ENCODE measurements at regions not wholly inside any gene's neighbourhood (a gene's known extent, or its start where the extent isn't known, plus 50 kb on each side); places are given as distances from the start of the nearest gene placed in this dataset.

DNA sequence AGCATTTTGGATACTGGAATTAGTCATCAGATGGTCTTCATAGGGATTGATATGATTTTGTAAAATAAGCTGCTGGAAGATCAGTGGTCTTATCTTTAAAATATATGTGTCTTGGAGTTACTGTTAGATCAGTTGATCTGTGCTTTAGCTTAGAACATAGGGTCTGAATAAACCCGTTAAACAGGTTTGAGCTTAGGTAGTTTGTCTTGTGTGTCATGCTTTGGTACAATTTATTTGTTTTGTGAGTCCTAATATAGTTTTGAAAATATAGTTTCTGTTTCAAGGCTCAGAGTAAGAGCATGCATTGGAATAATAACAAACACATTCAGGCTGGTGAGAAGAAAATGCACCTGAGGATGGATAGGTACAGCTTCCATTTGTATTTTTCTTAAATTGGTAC lies 505.0 kb downstream of the SLC16A7 start:
- H3K27me3 ChIP-seq (ENCODE audit: insufficient read depth, low read length): no peaks in the 10 kb centered on the region
- no peak overlapping the region for H3K27ac ChIP-seq (ENCODE audit: low read length)
- no peaks in the 10 kb centered on the region for H3K4me1 ChIP-seq (ENCODE audit: insufficient read depth, low read length)
- no peak overlapping the region for H3K9ac ChIP-seq (ENCODE audit: low read depth, low read length)
- no peaks in the 10 kb centered on the region for H3K36me3 ChIP-seq (ENCODE audit: insufficient read depth, low read depth, low read length)
- no peak overlapping the region for H3K4me3 ChIP-seq (ENCODE audit: low read length)
- peaks cover 9% of the 10 kb centered on the region; the same call in 1 of the 2 replicates for H3K9me3 ChIP-seq (ENCODE audit: insufficient read depth, low read depth, low read length)

DNA sequence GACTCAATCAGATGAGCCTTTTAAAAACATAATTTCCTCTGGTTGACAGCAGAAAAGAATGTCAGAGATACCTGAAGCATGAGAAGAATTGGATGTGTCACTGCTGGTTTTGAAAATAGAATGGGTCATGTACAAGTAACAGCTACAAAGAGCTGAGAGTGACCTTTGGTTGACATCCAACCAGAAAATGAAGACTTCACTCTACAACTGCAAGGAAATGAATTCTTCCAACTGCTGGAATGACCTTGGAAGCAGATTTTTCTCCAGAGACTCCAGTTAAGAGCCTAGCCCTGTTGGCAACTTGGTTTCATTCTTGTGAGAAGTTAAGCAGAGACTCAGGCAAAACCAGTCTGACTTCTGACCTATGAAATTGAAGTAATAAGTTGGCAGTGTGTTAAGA lies 505.9 kb downstream of the SLC16A7 start:
- H3K4me1 ChIP-seq (ENCODE audit: insufficient read depth, low read length): no peaks in the 10 kb centered on the region
- H3K36me3 ChIP-seq (ENCODE audit: insufficient read depth, low read depth, low read length): no peaks in the 10 kb centered on the region
- H3K4me3 ChIP-seq (ENCODE audit: low read length): no peak overlapping the region
- peaks cover 9% of the 10 kb centered on the region; the same call in 1 of the 2 replicates for H3K9me3 ChIP-seq (ENCODE audit: insufficient read depth, low read depth, low read length)
- no peaks in the 10 kb centered on the region for H3K27me3 ChIP-seq (ENCODE audit: insufficient read depth, low read length)
- H3K9ac ChIP-seq (ENCODE audit: low read depth, low read length): no peak overlapping the region
- no peak overlapping the region for H3K27ac ChIP-seq (ENCODE audit: low read length)

DNA sequence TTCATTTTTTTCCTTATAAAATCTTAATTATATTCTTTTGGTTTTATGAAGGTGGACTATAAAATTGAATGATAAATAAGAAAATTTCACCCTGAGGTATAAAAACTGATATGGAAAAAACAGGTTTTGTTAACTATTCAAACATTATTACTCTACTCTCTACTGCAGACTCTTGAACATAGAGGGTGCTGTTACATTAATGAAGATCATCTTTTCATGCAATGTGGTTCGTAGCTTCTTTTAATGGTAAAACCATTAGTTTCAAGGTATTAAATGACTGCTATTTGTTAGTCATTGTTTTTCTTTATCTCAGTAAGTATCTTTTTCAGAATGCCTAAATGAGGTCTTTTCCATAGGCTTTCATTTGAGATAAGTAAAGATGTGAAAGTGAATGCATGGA lies 510.4 kb downstream of the SLC16A7 start:
- no peaks in the 10 kb centered on the region for H3K4me1 ChIP-seq (ENCODE audit: insufficient read depth, low read length)
- no peak overlapping the region for H3K27ac ChIP-seq (ENCODE audit: low read length)
- H3K4me3 ChIP-seq (ENCODE audit: low read length): no peak overlapping the region
- H3K27me3 ChIP-seq (ENCODE audit: insufficient read depth, low read length): no peaks in the 10 kb centered on the region
- H3K9me3 ChIP-seq (ENCODE audit: insufficient read depth, low read depth, low read length): no peaks in the 10 kb centered on the region
- no peaks in the 10 kb centered on the region for H3K36me3 ChIP-seq (ENCODE audit: insufficient read depth, low read depth, low read length)
- H3K9ac ChIP-seq (ENCODE audit: low read depth, low read length): no peak overlapping the region

DNA sequence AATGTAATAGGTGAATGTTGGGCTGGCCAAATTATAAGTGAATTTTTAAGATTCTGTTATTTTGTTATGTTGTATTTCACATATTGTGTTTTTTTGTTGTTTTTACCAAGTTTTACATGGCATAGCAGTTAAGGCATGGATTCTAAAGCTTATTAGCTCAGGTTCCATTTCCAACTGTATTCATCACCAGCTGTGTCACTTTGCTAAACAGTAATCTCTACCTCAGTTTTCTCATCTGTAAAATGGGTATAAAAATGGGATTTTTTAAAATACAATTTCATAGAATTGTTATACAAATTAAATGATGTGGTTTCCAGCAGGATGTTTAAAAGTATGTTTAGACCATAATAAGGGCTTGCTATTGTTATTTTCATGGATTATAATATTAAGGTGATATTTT lies 512.2 kb downstream of the SLC16A7 start:
- Histone ChIP-seq H3K36me3 (ENCODE audit: insufficient read depth, low read depth, low read length) (no peaks in the 10 kb centered on the region), H3K9ac (ENCODE audit: low read depth, low read length) (no peak overlapping the region), H3K27me3 (ENCODE audit: insufficient read depth, low read length) (no peaks in the 10 kb centered on the region), H3K27ac (ENCODE audit: low read length) (no peak overlapping the region), H3K4me3 (ENCODE audit: low read length) (no peak overlapping the region), H3K4me1 (ENCODE audit: insufficient read depth, low read length) (no peaks in the 10 kb centered on the region), H3K9me3 (ENCODE audit: insufficient read depth, low read depth, low read length) (no peaks in the 10 kb centered on the region)

DNA sequence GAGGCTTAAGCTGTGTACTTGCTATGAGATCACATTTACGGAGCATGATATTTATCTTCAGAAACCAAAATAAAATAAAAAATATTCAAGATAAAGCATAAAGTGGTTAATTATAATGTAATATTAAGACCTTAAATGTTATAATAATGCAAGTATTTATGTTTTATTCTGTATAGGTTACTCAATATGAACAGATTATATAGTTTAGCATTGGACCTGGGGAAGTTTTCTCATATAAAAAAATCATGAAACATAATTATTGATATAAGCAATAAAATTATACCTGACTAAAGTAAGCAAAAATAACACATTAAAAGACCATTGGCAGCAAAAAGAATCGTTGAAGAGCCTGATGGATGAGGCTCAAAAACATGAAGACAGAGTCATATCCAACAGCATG lies 516.2 kb downstream of the SLC16A7 start:
- no peaks in the 10 kb centered on the region for H3K4me1 ChIP-seq (ENCODE audit: insufficient read depth, low read length)
- no peak overlapping the region for H3K4me3 ChIP-seq (ENCODE audit: low read length)
- H3K27me3 ChIP-seq (ENCODE audit: insufficient read depth, low read length): no peaks in the 10 kb centered on the region
- no peak overlapping the region for H3K27ac ChIP-seq (ENCODE audit: low read length)
- H3K9ac ChIP-seq (ENCODE audit: low read depth, low read length): no peak overlapping the region
- H3K36me3 ChIP-seq (ENCODE audit: insufficient read depth, low read depth, low read length): no peaks in the 10 kb centered on the region
- peaks cover 4% of the 10 kb centered on the region; the same call in 1 of the 2 replicates for H3K9me3 ChIP-seq (ENCODE audit: insufficient read depth, low read depth, low read length)

DNA sequence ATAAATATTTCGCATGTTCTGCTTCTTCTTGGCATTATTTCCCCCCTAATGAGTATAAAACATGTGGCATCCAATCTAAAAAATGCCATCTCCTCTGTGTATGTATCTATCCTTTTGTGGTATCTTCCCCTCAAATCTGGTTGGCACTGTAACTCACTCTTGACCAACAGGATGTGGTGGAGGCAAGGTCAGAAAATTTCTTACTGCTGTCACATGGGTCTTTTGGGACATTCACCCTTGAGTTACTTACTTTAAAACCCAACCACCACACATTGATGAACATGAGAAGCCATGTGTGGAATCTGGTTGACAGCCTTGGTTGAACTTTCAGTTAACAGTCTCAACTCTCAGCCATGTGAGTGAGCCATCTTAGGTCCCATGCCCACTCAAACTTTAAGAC lies 516.9 kb downstream of the SLC16A7 start:
- Histone ChIP-seq H3K4me3 (ENCODE audit: low read length) (no peak overlapping the region), H3K27ac (ENCODE audit: low read length) (no peak overlapping the region), H3K27me3 (ENCODE audit: insufficient read depth, low read length) (no peaks in the 10 kb centered on the region), H3K9ac (ENCODE audit: low read depth, low read length) (no peak overlapping the region), H3K36me3 (ENCODE audit: insufficient read depth, low read depth, low read length) (no peaks in the 10 kb centered on the region), H3K4me1 (ENCODE audit: insufficient read depth, low read length) (no peaks in the 10 kb centered on the region), H3K9me3 (ENCODE audit: insufficient read depth, low read depth, low read length) (peaks cover 4% of the 10 kb centered on the region; the same call in 1 of the 2 replicates)

DNA sequence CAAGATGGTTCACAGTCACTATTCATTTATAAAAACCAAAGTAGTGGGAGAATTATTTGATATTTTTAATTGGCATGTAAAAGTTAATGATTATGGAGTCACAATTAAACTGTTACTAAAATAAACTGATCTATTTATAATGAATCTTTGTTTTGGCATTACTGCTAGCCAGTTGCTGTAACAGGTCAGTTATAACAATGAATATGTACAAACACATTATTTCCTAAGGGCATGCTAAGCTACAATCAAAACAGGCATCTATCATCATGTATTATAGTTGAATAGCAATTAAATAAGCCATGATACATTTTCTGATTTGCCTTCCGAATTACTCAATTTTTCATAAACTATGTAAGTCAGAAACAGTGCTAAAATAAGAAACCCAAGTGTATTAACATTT lies 518.3 kb downstream of the SLC16A7 start:
- Histone ChIP-seq H3K4me1 (ENCODE audit: insufficient read depth, low read length) (no peaks in the 10 kb centered on the region), H3K4me3 (ENCODE audit: low read length) (no peak overlapping the region), H3K9ac (ENCODE audit: low read depth, low read length) (no peak overlapping the region), H3K27ac (ENCODE audit: low read length) (no peak overlapping the region), H3K36me3 (ENCODE audit: insufficient read depth, low read depth, low read length) (no peaks in the 10 kb centered on the region), H3K27me3 (ENCODE audit: insufficient read depth, low read length) (no peaks in the 10 kb centered on the region), H3K9me3 (ENCODE audit: insufficient read depth, low read depth, low read length) (peaks cover 4% of the 10 kb centered on the region; the same call in 1 of the 2 replicates)

DNA sequence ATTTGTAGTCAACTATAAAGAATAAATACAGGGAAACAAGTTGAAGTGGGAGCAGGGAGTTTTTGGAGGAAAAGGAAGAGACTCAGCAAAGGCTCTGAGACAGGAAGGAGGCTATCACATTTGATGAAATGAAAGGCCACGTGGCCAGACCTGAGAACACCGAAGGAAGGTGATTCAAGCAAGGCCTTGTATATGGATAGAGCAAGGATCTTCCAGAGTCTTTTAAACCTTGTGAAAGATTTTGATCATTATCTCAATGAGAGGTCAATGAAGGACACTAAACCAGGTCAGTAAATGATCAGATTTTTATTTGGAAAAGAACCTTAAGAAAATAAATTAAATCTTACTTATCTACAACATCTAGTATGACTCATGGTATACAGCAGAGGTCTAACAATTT lies 523.5 kb downstream of the SLC16A7 start:
- H3K9ac ChIP-seq (ENCODE audit: low read depth, low read length): no peak overlapping the region
- H3K4me3 ChIP-seq (ENCODE audit: low read length): no peak overlapping the region
- H3K9me3 ChIP-seq (ENCODE audit: insufficient read depth, low read depth, low read length): peaks cover 8% of the 10 kb centered on the region
- H3K27me3 ChIP-seq (ENCODE audit: insufficient read depth, low read length): no peaks in the 10 kb centered on the region
- H3K27ac ChIP-seq (ENCODE audit: low read length): no peak overlapping the region
- H3K4me1 ChIP-seq (ENCODE audit: insufficient read depth, low read length): no peaks in the 10 kb centered on the region
- no peaks in the 10 kb centered on the region for H3K36me3 ChIP-seq (ENCODE audit: insufficient read depth, low read depth, low read length)

DNA sequence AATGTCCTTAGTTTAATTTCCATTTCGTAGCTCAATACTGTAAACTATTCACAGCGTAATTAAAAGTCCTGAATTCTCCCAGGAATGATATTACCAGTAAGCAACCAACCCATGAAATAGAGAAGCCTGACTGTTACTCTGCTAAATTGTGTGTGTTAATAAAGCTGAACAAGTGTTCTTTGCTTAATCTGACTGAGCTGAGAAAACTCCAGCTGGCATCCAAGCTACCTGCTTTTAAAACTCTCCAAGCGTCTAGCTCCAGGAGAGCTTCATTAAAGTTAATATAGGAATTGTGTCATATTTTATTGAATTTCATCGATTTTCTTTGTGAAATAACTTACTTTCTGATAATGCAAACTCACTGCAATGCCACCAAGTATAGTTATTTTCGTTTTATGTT lies 524.4 kb downstream of the SLC16A7 start:
- Histone ChIP-seq H3K9ac (ENCODE audit: low read depth, low read length) (no peak overlapping the region), H3K27me3 (ENCODE audit: insufficient read depth, low read length) (no peaks in the 10 kb centered on the region), H3K4me3 (ENCODE audit: low read length) (no peak overlapping the region), H3K4me1 (ENCODE audit: insufficient read depth, low read length) (no peaks in the 10 kb centered on the region), H3K36me3 (ENCODE audit: insufficient read depth, low read depth, low read length) (no peaks in the 10 kb centered on the region), H3K9me3 (ENCODE audit: insufficient read depth, low read depth, low read length) (peaks cover 15% of the 10 kb centered on the region), H3K27ac (ENCODE audit: low read length) (no peak overlapping the region)

DNA sequence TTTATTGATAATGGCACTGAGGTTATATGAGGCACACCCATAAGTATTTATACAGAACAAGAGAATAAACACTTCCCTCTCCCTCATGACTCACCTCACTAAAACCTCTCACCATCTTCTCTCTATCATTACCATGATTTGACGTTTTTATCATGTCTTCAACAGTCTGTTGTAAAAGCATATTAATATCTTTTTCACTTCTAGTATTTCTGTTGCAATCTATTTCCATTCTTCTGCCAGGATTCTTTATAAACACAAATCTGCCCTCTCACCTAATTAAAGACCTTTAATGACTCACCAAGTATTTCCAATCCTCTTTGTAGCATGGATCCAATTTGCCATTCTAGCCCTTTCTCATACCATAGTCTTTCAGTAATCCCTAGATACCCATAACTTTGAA lies 527.7 kb downstream of the SLC16A7 start:
- Histone ChIP-seq H3K9me3 (ENCODE audit: insufficient read depth, low read depth, low read length) (peaks cover 29% of the 10 kb centered on the region), H3K27me3 (ENCODE audit: insufficient read depth, low read length) (no peaks in the 10 kb centered on the region), H3K36me3 (ENCODE audit: insufficient read depth, low read depth, low read length) (no peaks in the 10 kb centered on the region), H3K4me3 (ENCODE audit: low read length) (no peak overlapping the region), H3K27ac (ENCODE audit: low read length) (no peak overlapping the region), H3K9ac (ENCODE audit: low read depth, low read length) (no peak overlapping the region), H3K4me1 (ENCODE audit: insufficient read depth, low read length) (no peaks in the 10 kb centered on the region)

DNA sequence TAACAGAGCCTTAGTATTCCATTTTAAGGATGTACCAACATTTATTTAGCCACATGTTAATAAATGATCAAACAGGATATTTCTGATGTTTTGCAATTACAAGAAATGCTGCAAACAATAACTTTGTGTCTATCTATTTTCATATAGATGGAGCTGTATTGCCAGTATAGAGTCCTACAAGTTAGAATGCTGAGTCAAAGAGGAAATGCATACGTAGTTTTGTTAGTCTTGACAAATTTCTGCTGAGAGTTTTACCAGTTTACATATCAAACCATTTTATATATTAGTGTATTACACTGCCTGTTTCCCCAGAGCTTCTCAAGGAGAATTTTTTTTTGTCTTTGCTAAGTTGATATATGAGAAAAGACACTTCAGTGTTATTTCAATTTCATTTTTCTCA lies 541.7 kb downstream of the SLC16A7 start:
- 0 out of 2 replicates have a peak, but pooled peaks cover 3% of the 10 kb centered on the region for H3K4me1 ChIP-seq (ENCODE audit: insufficient read depth, low read length)
- no peaks in the 10 kb centered on the region for H3K9me3 ChIP-seq (ENCODE audit: insufficient read depth, low read depth, low read length)
- no peaks in the 10 kb centered on the region for H3K27me3 ChIP-seq (ENCODE audit: insufficient read depth, low read length)
- no peak overlapping the region for H3K9ac ChIP-seq (ENCODE audit: low read depth, low read length)
- H3K4me3 ChIP-seq (ENCODE audit: low read length): no peak overlapping the region
- H3K27ac ChIP-seq (ENCODE audit: low read length): no peak overlapping the region
- no peaks in the 10 kb centered on the region for H3K36me3 ChIP-seq (ENCODE audit: insufficient read depth, low read depth, low read length)

DNA sequence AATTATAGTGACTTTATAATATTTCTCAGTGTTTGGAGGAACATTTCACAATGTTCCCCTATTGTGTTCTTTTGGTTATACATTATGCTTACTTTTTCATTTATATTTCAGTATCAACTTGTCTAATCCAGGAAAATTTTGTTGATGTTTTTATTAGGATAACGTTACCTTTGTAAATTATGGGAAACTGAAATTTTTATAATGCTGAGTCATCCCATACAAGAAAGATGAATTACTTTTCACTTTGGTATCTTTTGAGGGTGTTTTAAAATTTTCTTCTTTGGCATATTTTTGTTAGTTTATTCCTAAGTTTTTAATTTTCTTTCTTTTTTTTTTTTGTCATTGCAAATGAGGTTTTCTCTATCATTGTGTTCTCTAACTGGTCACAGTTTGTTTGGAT lies 542.7 kb downstream of the SLC16A7 start:
- no peaks in the 10 kb centered on the region for H3K36me3 ChIP-seq (ENCODE audit: insufficient read depth, low read depth, low read length)
- H3K9ac ChIP-seq (ENCODE audit: low read depth, low read length): no peak overlapping the region
- H3K4me3 ChIP-seq (ENCODE audit: low read length): no peak overlapping the region
- 0 out of 2 replicates have a peak, but pooled peaks cover 3% of the 10 kb centered on the region for H3K4me1 ChIP-seq (ENCODE audit: insufficient read depth, low read length)
- H3K27ac ChIP-seq (ENCODE audit: low read length): no peak overlapping the region
- no peaks in the 10 kb centered on the region for H3K27me3 ChIP-seq (ENCODE audit: insufficient read depth, low read length)
- H3K9me3 ChIP-seq (ENCODE audit: insufficient read depth, low read depth, low read length): no peaks in the 10 kb centered on the region

DNA sequence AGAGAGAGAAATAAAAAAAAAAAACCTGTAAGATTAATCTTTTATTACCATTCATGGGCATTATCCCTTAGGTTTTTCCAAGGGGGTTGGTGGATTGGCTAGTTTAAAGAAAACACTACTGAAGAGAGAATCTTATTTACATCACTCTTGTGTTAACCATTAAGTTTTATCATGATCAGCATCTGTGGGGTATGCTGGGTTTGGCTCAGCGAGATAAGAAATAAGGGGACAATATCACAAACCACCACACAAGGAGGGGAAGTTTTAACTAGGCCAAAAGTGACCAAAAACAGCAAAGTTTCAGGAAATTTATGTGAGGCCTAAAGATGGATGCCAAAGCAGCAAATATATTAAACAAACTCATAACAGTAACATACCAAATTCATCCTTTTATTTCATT lies 548.6 kb downstream of the SLC16A7 start:
- Histone ChIP-seq H3K9ac (ENCODE audit: low read depth, low read length) (no peak overlapping the region), H3K27me3 (ENCODE audit: insufficient read depth, low read length) (no peaks in the 10 kb centered on the region), H3K9me3 (ENCODE audit: insufficient read depth, low read depth, low read length) (no peaks in the 10 kb centered on the region), H3K4me3 (ENCODE audit: low read length) (no peak overlapping the region), H3K4me1 (ENCODE audit: insufficient read depth, low read length) (0 out of 2 replicates have a peak, but pooled peaks cover 3% of the 10 kb centered on the region), H3K27ac (ENCODE audit: low read length) (no peak overlapping the region), H3K36me3 (ENCODE audit: insufficient read depth, low read depth, low read length) (no peaks in the 10 kb centered on the region)

Measured in iPS-20b (cell line).